Nephron (organoid): ENCODE measurements at regions not wholly inside any gene's neighbourhood (a gene's known extent, or its start where the extent isn't known, plus 50 kb on each side); places are given as distances from the start of the nearest gene placed in this dataset.

Source experiments
- H3K27ac Mint-ChIP-seq, 3 experiments: 2 replicates each; pipeline ENCODE4 v1.8.0; 2020; ENCODE audit warnings: mixed read lengths in 3 of 3, mild to moderate bottlenecking in 2 of 3, moderate library complexity in 1 of 3
- H3K27me3 Mint-ChIP-seq: 2 replicates; pipeline ENCODE4 v1.8.0; 2021; ENCODE audit warnings: low read depth, mild to moderate bottlenecking, moderate library complexity, mixed read lengths
- H3K36me3 Mint-ChIP-seq: 2 replicates; pipeline ENCODE4 v1.8.0; 2020; ENCODE audit warnings: low read depth, mixed read lengths
- H3K4me1 Mint-ChIP-seq: 2 replicates; pipeline ENCODE4 v1.8.0; 2020; ENCODE audit warnings: mixed read lengths
- H3K4me3 Mint-ChIP-seq, 3 experiments: 2 replicates each; pipeline ENCODE4 v1.8.0; 2020; ENCODE audit warnings: mild to moderate bottlenecking in 3 of 3, mixed read lengths in 3 of 3, moderate library complexity in 2 of 3
- H3K9me3 Mint-ChIP-seq: 2 replicates; pipeline ENCODE4 v1.8.0; 2020; ENCODE audit warnings: mixed read lengths
- TF ChIP-seq, protein P1 (sequence below), 3 experiments: fragments of 200-600 bp; sonication (generic); IDR thresholded peaks; one replicate each; pipeline ENCODE4 v1.5.0; 2021; ENCODE audit warnings: antibody characterized with exemption in 3 of 3; ENCODE audit not compliant: unreplicated experiment in 3 of 3

DNA sequence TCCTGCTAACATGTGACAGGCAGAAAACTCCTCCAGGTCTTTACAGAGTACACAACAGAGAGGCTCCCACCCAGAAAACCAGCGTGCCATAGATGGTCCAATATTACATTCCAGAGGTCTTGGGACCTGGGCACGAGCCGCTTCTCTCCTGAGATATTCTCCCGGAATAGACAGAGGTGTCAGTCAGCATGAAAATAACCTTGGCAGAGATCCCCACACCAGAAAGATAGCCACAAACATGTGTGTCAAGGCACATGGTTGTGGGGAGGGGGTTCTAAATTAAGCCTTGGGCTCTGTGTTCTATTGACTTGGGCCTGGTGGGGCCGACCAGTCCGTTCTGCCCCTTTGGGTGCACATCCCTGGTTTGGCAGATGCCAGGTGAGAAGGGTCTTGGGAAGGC, 78.4 kb downstream of the BOD1 start:
- Mint-ChIP-seq H3K36me3 (no peaks in the 10 kb centered on the region), H3K27ac (no peak overlapping the region), H3K4me1 (no peaks in the 10 kb centered on the region), H3K27me3 (peaks cover 16% of the 10 kb centered on the region), H3K4me3 (no peak overlapping the region), H3K9me3 (no peaks in the 10 kb centered on the region)
- TF ChIP-seq, protein P1, sequence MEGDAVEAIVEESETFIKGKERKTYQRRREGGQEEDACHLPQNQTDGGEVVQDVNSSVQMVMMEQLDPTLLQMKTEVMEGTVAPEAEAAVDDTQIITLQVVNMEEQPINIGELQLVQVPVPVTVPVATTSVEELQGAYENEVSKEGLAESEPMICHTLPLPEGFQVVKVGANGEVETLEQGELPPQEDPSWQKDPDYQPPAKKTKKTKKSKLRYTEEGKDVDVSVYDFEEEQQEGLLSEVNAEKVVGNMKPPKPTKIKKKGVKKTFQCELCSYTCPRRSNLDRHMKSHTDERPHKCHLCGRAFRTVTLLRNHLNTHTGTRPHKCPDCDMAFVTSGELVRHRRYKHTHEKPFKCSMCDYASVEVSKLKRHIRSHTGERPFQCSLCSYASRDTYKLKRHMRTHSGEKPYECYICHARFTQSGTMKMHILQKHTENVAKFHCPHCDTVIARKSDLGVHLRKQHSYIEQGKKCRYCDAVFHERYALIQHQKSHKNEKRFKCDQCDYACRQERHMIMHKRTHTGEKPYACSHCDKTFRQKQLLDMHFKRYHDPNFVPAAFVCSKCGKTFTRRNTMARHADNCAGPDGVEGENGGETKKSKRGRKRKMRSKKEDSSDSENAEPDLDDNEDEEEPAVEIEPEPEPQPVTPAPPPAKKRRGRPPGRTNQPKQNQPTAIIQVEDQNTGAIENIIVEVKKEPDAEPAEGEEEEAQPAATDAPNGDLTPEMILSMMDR (IDR thresholded peaks at IDR 0.05; ENCODE audit: unreplicated experiment in 3 of 3): no peak

DNA sequence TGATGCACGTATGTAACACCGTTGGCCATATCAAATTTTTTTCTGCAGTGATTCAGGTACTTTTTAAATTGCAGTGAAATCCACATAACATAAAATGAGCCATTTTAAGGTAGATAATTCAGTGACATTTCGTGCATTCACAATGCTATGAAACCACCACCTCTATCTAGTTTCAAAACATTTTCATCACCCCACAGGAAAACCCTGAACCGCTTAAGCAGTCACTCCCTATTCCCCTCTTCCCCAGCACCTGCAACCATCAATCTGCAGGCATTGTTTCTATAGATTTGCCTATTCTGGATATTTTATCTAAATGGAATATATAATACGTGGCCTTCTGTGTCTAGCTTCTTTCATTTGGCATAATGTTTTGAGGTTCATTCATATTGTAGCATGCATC, 79.2 kb downstream of the BOD1 start:
- Mint-ChIP-seq H3K27ac (no peak overlapping the region), H3K27me3 (peaks cover 16% of the 10 kb centered on the region), H3K4me1 (no peaks in the 10 kb centered on the region), H3K4me3 (no peak overlapping the region), H3K36me3 (no peaks in the 10 kb centered on the region), H3K9me3 (no peaks in the 10 kb centered on the region)
- TF ChIP-seq, protein P1 (IDR thresholded peaks at IDR 0.05; ENCODE audit: unreplicated experiment in 3 of 3): no peak

- H3K4me1 Mint-ChIP-seq: no peaks in the 10 kb centered on the region
- H3K36me3 Mint-ChIP-seq: no peaks in the 10 kb centered on the region
- TF ChIP-seq, protein P1 (IDR thresholded peaks at IDR 0.05; ENCODE audit: unreplicated experiment in 3 of 3): no peak
- no peak overlapping the region for H3K27ac Mint-ChIP-seq
- peaks cover 16% of the 10 kb centered on the region for H3K27me3 Mint-ChIP-seq
- no peaks in the 10 kb centered on the region for H3K9me3 Mint-ChIP-seq
- no peak overlapping the region for H3K4me3 Mint-ChIP-seq
Observed at GRCh38 chr5:173535976-173536639, 80.3 kb downstream of the BOD1 start.

GRCh38 chr5:173535166-173535975, 81.1 kb downstream of the BOD1 start:
- Mint-ChIP-seq H3K27me3 (peaks cover 16% of the 10 kb centered on the region), H3K9me3 (no peaks in the 10 kb centered on the region), H3K4me3 (no peak overlapping the region), H3K36me3 (no peaks in the 10 kb centered on the region), H3K4me1 (no peaks in the 10 kb centered on the region), H3K27ac (no peak overlapping the region)
- TF ChIP-seq, protein P1 (IDR thresholded peaks at IDR 0.05; ENCODE audit: unreplicated experiment in 3 of 3): no peak

GRCh38 chr5:173534664-173535063, 81.8 kb downstream of the BOD1 start:
- Mint-ChIP-seq H3K36me3 (no peaks in the 10 kb centered on the region), H3K27ac (no peak overlapping the region), H3K4me3 (no peak overlapping the region), H3K4me1 (no peaks in the 10 kb centered on the region), H3K9me3 (no peaks in the 10 kb centered on the region), H3K27me3 (peaks cover 14% of the 10 kb centered on the region)
- TF ChIP-seq, protein P1 (IDR thresholded peaks at IDR 0.05; ENCODE audit: unreplicated experiment in 3 of 3): no peak
